KMS-11 (cell line): ENCODE measurements at regions not wholly inside any gene's neighbourhood (a gene's known extent, or its start where the extent isn't known, plus 50 kb on each side); places are given as distances from the start of the nearest gene placed in this dataset.
A peak's percentile ranks its signal among the peaks of the same experiment; 100 is the strongest.

Experiments used
- H2AFZ ChIP-seq: fragments of 200-600 bp; sonication (generic); 2 replicates; pipeline ENCODE4 v1.6.1; 2016; ENCODE audit warnings: antibody characterized with exemption, mixed run types, low read depth
- H3K27ac ChIP-seq: fragments of 200-600 bp; sonication (generic); 2 replicates; pipeline ENCODE4 v1.6.1; 2016; ENCODE audit warnings: mild to moderate bottlenecking, mixed run types
- H3K27me3 ChIP-seq: fragments of 200-600 bp; sonication (generic); 2 replicates; pipeline ENCODE4 v1.6.1; 2017; ENCODE audit warnings: mild to moderate bottlenecking, low read depth, mixed run types, moderate library complexity; ENCODE audit not compliant: insufficient read depth
- H3K36me3 ChIP-seq: fragments of 200-600 bp; sonication (generic); 2 replicates; pipeline ENCODE4 v1.6.1; 2017; ENCODE audit warnings: mild to moderate bottlenecking, mixed run types; ENCODE audit not compliant: insufficient read depth
- H3K4me1 ChIP-seq: fragments of 200-600 bp; sonication (generic); 2 replicates; pipeline ENCODE4 v1.6.1; 2016; ENCODE audit warnings: mild to moderate bottlenecking, low read depth, mixed run types; ENCODE audit not compliant: poor library complexity, severe bottlenecking
- H3K4me2 ChIP-seq: fragments of 200-600 bp; sonication (generic); 2 replicates; pipeline ENCODE4 v1.7.0; 2016; ENCODE audit warnings: mild to moderate bottlenecking, mixed run types
- H3K4me3 ChIP-seq: fragments of 200-600 bp; sonication (generic); IDR thresholded peaks from 2 replicates; pipeline ENCODE4 v1.6.1; 2017; ENCODE audit warnings: low read depth, low read length, mixed read lengths; ENCODE audit not compliant: insufficient read depth
- H3K79me2 ChIP-seq: fragments of 200-600 bp; sonication (generic); 2 replicates; pipeline ENCODE4 v1.6.1; 2016; ENCODE audit warnings: low read depth, mixed run types; ENCODE audit not compliant: insufficient read depth
- H3K9ac ChIP-seq: fragments of 200-600 bp; sonication (generic); 2 replicates; pipeline ENCODE4 v1.6.1; 2016; ENCODE audit warnings: mild to moderate bottlenecking, mixed run types
- H4K20me1 ChIP-seq: fragments of 200-600 bp; sonication (generic); 2 replicates; pipeline ENCODE4 v1.6.1; 2016; ENCODE audit warnings: mild to moderate bottlenecking, mixed run types; ENCODE audit not compliant: insufficient read depth
- TF ChIP-seq, protein P1 (sequence below): fragments of 200-600 bp; sonication (generic); conservative IDR thresholded peaks from 2 replicates; pipeline ENCODE4 v1.6.1; 2017; ENCODE audit warnings: low read depth, mild to moderate bottlenecking, antibody characterized with exemption, low read length, moderate library complexity, mixed read lengths

DNA sequence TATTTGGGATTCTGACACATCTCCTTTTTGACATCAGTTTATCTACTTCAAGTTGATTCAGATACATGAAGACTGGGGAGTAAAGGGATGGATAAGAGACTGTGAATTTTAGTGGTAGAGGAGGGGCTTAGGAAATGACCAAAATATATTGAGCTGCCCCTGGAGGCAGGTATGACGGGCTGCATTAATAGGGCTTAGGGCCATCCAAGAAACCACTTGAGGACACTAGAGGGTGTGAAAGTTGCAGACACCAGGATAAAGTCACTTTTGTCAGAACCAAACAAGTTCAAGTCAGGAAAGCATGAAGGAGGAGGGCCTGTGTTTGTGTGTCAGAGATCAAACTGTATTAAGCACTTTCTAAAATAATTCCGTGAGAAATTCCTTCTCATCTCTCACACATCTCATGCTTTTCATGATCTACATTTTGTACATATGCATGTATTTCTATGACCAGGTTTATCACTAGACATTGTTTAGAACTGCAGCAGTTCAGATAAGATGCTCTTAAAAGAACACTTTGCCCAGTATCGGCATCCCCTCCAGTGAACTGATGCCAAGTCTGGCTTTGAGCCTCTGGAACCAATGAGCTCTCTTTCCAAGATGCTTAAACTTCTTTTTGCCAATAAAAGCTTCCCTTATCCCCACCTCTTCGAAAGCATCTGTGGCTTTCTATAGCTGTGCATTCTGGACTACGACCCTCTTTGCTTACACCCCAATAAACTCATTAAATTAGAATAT is 136.9 kb downstream of the SLC38A1 start:
- Histone ChIP-seq H2AFZ (no peak overlapping the region), H4K20me1 (no peaks in the 10 kb centered on the region), H3K4me1 (no peaks in the 10 kb centered on the region), H3K27me3 (no peaks in the 10 kb centered on the region), H3K9ac (no peak overlapping the region), H3K4me3 (no peak overlapping the region), H3K79me2 (no peaks in the 10 kb centered on the region), H3K36me3 (no peaks in the 10 kb centered on the region), H3K27ac (no peak overlapping the region), H3K4me2 (no peak overlapping the region)
- TF ChIP-seq, protein P1, sequence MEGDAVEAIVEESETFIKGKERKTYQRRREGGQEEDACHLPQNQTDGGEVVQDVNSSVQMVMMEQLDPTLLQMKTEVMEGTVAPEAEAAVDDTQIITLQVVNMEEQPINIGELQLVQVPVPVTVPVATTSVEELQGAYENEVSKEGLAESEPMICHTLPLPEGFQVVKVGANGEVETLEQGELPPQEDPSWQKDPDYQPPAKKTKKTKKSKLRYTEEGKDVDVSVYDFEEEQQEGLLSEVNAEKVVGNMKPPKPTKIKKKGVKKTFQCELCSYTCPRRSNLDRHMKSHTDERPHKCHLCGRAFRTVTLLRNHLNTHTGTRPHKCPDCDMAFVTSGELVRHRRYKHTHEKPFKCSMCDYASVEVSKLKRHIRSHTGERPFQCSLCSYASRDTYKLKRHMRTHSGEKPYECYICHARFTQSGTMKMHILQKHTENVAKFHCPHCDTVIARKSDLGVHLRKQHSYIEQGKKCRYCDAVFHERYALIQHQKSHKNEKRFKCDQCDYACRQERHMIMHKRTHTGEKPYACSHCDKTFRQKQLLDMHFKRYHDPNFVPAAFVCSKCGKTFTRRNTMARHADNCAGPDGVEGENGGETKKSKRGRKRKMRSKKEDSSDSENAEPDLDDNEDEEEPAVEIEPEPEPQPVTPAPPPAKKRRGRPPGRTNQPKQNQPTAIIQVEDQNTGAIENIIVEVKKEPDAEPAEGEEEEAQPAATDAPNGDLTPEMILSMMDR: no peak

DNA sequence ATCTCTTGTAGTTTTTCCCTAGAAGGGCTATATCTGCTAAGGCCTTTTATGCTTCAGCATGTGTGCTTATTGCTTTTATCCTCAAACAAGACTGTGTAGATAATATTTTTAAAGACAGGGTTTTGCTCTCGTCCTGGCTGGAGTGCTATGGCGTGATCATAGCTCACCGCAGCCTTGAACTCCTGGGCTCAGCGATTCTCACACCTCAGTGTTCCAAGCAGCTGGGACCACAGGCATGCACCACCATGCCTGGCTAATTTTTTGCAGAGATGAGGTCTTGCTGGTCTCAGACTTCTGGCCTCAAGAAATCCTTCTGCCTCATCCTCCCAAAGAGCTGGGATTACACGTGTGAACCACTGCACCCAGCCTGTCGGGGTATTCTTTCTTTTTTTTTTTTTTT is 137.3 kb upstream of the SCAF11 start:
- Histone ChIP-seq H3K36me3 (no peaks in the 10 kb centered on the region), H3K4me3 (no peak overlapping the region), H3K27ac (no peak overlapping the region), H3K4me1 (peaks cover 5% of the 10 kb centered on the region), H4K20me1 (no peaks in the 10 kb centered on the region), H3K27me3 (no peaks in the 10 kb centered on the region), H2AFZ (no peak overlapping the region), H3K4me2 (no peak overlapping the region), H3K79me2 (no peaks in the 10 kb centered on the region), H3K9ac (no peak overlapping the region)
- TF ChIP-seq, protein P1: no peak

DNA sequence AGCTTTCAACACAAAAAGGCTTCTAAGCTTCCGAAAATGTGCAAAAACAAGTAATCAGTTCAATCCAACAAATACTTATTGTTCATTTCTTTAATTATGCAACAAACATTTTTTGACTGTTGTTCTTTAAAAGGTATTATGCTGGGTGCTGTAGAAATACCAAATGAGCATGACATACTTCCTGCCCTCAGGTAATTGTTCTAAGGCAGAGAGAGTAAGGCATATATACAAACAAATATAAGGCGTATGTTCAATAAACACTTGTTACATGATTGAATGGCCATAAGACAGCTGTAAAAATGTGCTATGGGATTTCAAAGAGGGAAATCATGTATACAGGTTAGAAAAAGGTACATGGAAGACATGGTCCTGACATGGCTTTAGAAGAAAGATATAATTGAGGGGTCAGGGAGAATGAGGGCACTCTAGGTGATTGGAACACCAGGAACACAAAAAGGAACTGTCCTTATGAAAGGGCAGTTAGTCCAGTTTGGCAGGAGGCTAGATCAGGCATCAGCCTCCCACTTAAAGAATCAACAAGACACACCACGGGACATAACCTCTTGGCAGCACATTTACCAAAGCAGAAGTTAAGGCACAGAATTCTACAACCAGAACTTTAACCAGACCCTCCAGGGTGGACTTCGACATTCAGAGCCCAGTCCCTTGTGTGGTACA is 135.8 kb upstream of the SCAF11 start:
- H3K4me3 ChIP-seq: no peak overlapping the region
- no peaks in the 10 kb centered on the region for H3K79me2 ChIP-seq
- TF ChIP-seq, protein P1: no peak
- H3K4me2 ChIP-seq: no peak overlapping the region
- no peaks in the 10 kb centered on the region for H3K36me3 ChIP-seq
- H3K4me1 ChIP-seq: peaks cover 5% of the 10 kb centered on the region
- H3K27me3 ChIP-seq: no peaks in the 10 kb centered on the region
- no peaks in the 10 kb centered on the region for H4K20me1 ChIP-seq
- H2AFZ ChIP-seq: peak overlapping the region; percentile 19; the same call in 1 of the 2 replicates
- no peak overlapping the region for H3K27ac ChIP-seq
- H3K9ac ChIP-seq: no peak overlapping the region

DNA sequence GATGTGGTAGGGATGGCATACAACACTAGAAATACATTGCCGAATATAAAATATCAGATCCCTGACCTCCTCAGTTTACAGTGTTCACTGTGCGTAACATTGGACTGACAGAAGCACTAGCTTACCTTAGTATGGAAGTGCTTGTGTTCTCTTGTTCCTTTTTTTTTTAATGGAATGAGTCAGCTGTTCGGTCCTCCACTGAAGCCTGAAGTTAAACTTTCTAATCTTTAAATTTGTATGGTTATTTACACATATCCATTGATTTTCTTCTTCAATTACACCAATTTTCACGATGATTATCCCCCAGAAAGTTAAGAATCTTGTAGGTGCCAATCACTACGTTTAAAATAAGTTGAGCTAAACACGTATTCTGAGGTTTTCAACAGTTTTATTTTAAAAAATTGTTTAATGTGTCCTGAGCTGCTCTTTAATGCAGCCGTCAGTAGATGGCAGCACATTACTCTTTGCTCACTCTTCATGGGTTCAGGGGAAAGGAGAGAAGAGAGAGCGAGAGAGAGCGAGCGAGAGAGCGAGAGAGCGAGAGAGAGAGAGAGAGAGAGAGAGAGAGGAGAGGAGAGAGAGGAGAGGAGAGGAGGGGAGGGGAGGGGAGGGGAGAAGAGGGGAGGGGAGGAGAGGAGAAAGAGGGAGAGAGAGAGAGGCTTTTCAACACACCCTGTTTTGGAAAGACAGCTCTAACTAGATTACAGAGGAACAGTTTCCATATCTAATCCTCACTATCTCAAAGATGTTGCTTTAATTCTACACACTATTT is 134.7 kb upstream of the SCAF11 start:
- no peaks in the 10 kb centered on the region for H3K27me3 ChIP-seq
- peak overlapping the region; percentile 31; the same call in 1 of the 2 replicates for H3K4me2 ChIP-seq
- no peak overlapping the region for H3K27ac ChIP-seq
- no peaks in the 10 kb centered on the region for H4K20me1 ChIP-seq
- peak overlapping the region; percentile 19; the same call in 1 of the 2 replicates for H2AFZ ChIP-seq
- no peaks in the 10 kb centered on the region for H3K79me2 ChIP-seq
- peaks cover 5% of the 10 kb centered on the region for H3K4me1 ChIP-seq
- H3K4me3 ChIP-seq: no peak overlapping the region
- no peaks in the 10 kb centered on the region for H3K36me3 ChIP-seq
- no peak overlapping the region for H3K9ac ChIP-seq
- TF ChIP-seq, protein P1: peak; percentile 75
